GM12878 (cell line): ENCODE measurements at regions not wholly inside any gene's neighbourhood (a gene's known extent, or its start where the extent isn't known, plus 50 kb on each side); places are given as distances from the start of the nearest gene placed in this dataset.

Experiments used
- ATAC-seq: fragments of 200-7000 bp; cut with Tn5 transposase; 3 replicates; pipeline ENCODE4 v1.9.1; 2020; ENCODE audit warnings: mild to moderate bottlenecking, moderate library complexity
- BruUV-seq: library from RNA; stranded (reverse); fragments of 400-500 nt; replicated peaks from 2 replicates; lab custom pipeline; 2021; lab: Mats Ljungman, UMichigan
- CTCF ChIA-PET: fragments of 300-600 bp; sonication (Branson Sonifier 250); formaldehyde crosslinking; extraction: SDS; loops from one replicate; lab custom pipeline; 2021; ENCODE audit warnings: inconsistent platforms; lab: Yijun Ruan, JAX
- POLR2A ChIA-PET: fragments of 350-600 bp; formaldehyde crosslinking; extraction: SDS; loops from one replicate; lab custom pipeline; 2021; ENCODE audit warnings: inconsistent platforms; lab: Charles Lee
- RAD21 ChIA-PET: fragments of 300-600 bp; sonication (Branson Sonifier 250); formaldehyde crosslinking; loops from one replicate; lab custom pipeline; 2023; ENCODE audit warnings: antibody characterized with exemption; ENCODE audit not compliant: unreplicated experiment; lab: Charles Lee
- SMC1A ChIA-PET: fragments of 300-600 bp; sonication (Branson Sonifier 250); formaldehyde crosslinking; loops from one replicate; lab custom pipeline; 2023; ENCODE audit not compliant: unreplicated experiment, uncharacterized antibody; lab: Charles Lee
- DNase-seq: peaks from one replicate; pipeline ENCODE4 v3.0.0-alpha.2; 2011; ENCODE audit warnings: low read depth, low spot score
- FAIRE-seq: peaks from 3 replicates; lab custom pipeline; 2011; peaks lifted over from hg19 to GRCh38; lab: Jason Lieb, UNC
- H2AFZ ChIP-seq: 2 replicates; pipeline ENCODE4 v1.6.0; 2011; ENCODE audit warnings: low read depth, low read length, control low read depth; ENCODE audit not compliant: control insufficient read depth
- H3K27ac ChIP-seq: 2 replicates; pipeline ENCODE4 v1.5.1; 2011; ENCODE audit warnings: control low read depth; ENCODE audit not compliant: control insufficient read depth, insufficient read depth
- H3K27me3 ChIP-seq, 2 experiments: replicated peaks in 1 of 2; 2 replicates each; pipeline versions ENCODE4 v1.6.0 to v1.6.1; 2011; ENCODE audit warnings: low read length in 1 of 2; ENCODE audit not compliant: control insufficient read depth in 2 of 2, insufficient read depth in 2 of 2
- H3K36me3 ChIP-seq, 2 experiments: 2 replicates each; pipeline ENCODE4 v1.5.1; 2011; ENCODE audit warnings: low read length in 1 of 2; ENCODE audit not compliant: control insufficient read depth in 2 of 2, insufficient read depth in 2 of 2
- H3K4me1 ChIP-seq: 2 replicates; pipeline ENCODE4 v1.6.1; 2011; ENCODE audit warnings: mild to moderate bottlenecking, low read length, moderate library complexity, mixed read lengths; ENCODE audit not compliant: control insufficient read depth, insufficient read depth
- H3K4me2 ChIP-seq: 2 replicates; pipeline ENCODE4 v1.6.0; 2011; ENCODE audit warnings: control low read depth; ENCODE audit not compliant: control insufficient read depth, insufficient read depth
- H3K4me3 ChIP-seq: fragments of 200-600 bp; sonication (generic); 2 replicates; pipeline ENCODE4 v1.5.1; 2016
- H3K79me2 ChIP-seq: 2 replicates; pipeline ENCODE4 v1.6.0; 2011; ENCODE audit warnings: low read length; ENCODE audit not compliant: control insufficient read depth, insufficient read depth
- H3K9ac ChIP-seq: 2 replicates; pipeline ENCODE4 v1.8.0; 2011; ENCODE audit warnings: low read length, control low read depth, mixed read lengths; ENCODE audit not compliant: control insufficient read depth, insufficient read depth
- H3K9me3 ChIP-seq: replicated peaks from 3 replicates; pipeline ENCODE4 v1.5.1; 2011; ENCODE audit warnings: mild to moderate bottlenecking, low read length; ENCODE audit not compliant: control insufficient read depth, insufficient read depth
- H4K20me1 ChIP-seq: 2 replicates; pipeline ENCODE4 v1.6.0; 2011; ENCODE audit not compliant: control insufficient read depth, insufficient read depth
- ASH2L ChIP-seq: fragments of 300-600, 200-600 bp; sonication (generic); IDR thresholded peaks from 2 replicates; pipeline ENCODE4 v1.6.1; 2017; ENCODE audit warnings: low read depth, mild to moderate bottlenecking, borderline replicate concordance
- CEBPB ChIP-seq, 2 experiments: fragments of 150-350 bp in 1 of 2; IDR thresholded peaks; 2 replicates each; pipeline ENCODE4 v1.6.1; 2012 to 2014; ENCODE audit warnings: low read depth in 2 of 2, low read length in 2 of 2, borderline replicate concordance in 1 of 2, inconsistent platforms in 1 of 2
- IKZF1 ChIP-seq: fragments of 450-650 bp; conservative IDR thresholded peaks from 2 replicates; pipeline ENCODE4 v1.6.1; 2017; ENCODE audit warnings: antibody characterized with exemption, mild to moderate bottlenecking
- MEF2B ChIP-seq: fragments of 450-650 bp; IDR thresholded peaks from 2 replicates; pipeline ENCODE4 v1.6.1; 2018; ENCODE audit warnings: mild to moderate bottlenecking, moderate library complexity; ENCODE audit not compliant: partially characterized antibody, poor library complexity, severe bottlenecking
- TAF1 ChIP-seq: IDR thresholded peaks from 2 replicates; pipeline ENCODE4 v1.6.1; 2011; ENCODE audit warnings: mild to moderate bottlenecking, low read depth, low read length, borderline replicate concordance
- YY1 ChIP-seq: IDR thresholded peaks from 2 replicates; pipeline ENCODE4 v1.6.1; 2011; ENCODE audit warnings: low read depth, mild to moderate bottlenecking, low read length
- ZBTB4 ChIP-seq: fragments of 450-650 bp; formaldehyde crosslinking; IDR thresholded peaks from 2 replicates; pipeline ENCODE4 v1.4.0; 2022; ENCODE audit warnings: mild to moderate bottlenecking, moderate library complexity
- ZNF592 ChIP-seq: fragments of 450-650 bp; IDR thresholded peaks from 2 replicates; pipeline ENCODE4 v1.6.1; 2017; ENCODE audit warnings: mild to moderate bottlenecking, moderate library complexity
- WGBS: methylation state at CpG from one replicate; pipeline ENCODE4 v1.1.6; 2016; ENCODE audit warnings: low lambda C conversion rate; ENCODE audit not compliant: insufficient replicate concordance, insufficient coverage; ENCODE audit errors: missing lambda C conversion rate; 5-methylcytosine and 5-hydroxymethylcytosine counted together
- in situ Hi-C: fragments of 300-500 bp; cut with MboI; formaldehyde crosslinking; loops from 9 replicates; pipeline ENCODE4 v1.14.3; 2018; ENCODE audit warnings: mixed read lengths
- intact Hi-C: fragments of 100-400 bp; cut with micrococcal nuclease; formaldehyde crosslinking; loops from one replicate; pipeline ENCODE4 v1.14.2; 2022; ENCODE audit not compliant: unreplicated experiment
- TF ChIP-seq, protein P1 (sequence below): fragments of 450-650 bp; IDR thresholded peaks from 2 replicates; pipeline ENCODE4 v1.6.1; 2017; ENCODE audit warnings: mild to moderate bottlenecking, low read depth, inconsistent platforms; ENCODE audit not compliant: poor library complexity, severe bottlenecking
- TF ChIP-seq, protein P2 (sequence below): fragments of 450-650 bp; IDR thresholded peaks from 2 replicates; pipeline ENCODE4 v1.6.1; 2017; ENCODE audit warnings: mild to moderate bottlenecking, moderate library complexity

DNA sequence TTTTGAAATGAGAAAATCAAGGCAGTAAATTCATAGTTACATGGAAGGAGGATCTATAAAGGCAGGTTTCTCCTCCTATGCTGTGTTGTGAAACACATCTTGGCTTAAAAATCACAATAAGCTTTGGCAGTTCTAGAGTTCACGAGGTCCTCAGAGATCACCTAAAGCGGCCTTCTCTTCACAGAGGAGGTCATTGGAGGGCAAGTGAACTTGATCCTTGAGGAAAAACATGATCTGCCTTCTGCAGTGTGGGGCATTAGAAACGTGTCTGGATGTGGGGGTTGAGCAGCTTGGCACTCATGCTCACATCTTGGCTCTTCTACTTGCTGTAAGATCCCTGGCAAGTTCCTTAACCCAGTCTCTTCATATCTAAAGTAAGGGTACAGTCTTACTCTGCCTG is 96.1 kb upstream of the BMPER start:
- Histone ChIP-seq H4K20me1 (no peaks in the 10 kb centered on the region), H3K79me2 (no peaks in the 10 kb centered on the region), H2AFZ (no peak overlapping the region), H3K9me3 (no peaks in the 10 kb centered on the region), H3K4me1 (no peaks in the 10 kb centered on the region), H3K27ac (no peak overlapping the region), H3K4me3 (no peak overlapping the region), H3K27me3 (no peaks in the 10 kb centered on the region), H3K4me2 (no peak overlapping the region), H3K36me3 (no peaks in the 10 kb centered on the region), H3K9ac (no peak overlapping the region)
- in situ Hi-C loops (no loop called here), intact Hi-C loops (no loop called here)
- ATAC-seq (no peak), DNase-seq (no peak), FAIRE-seq (no peak)
- 2% methylated on average over 3 of the region's 3 CpGs for WGBS
- no TSS peak for BruUV-seq
- ChIA-PET SMC1A (interaction anchor here (0.7 kb wide), 1 partner anchor 51 kb away, joined by 3 read pairs; no protein-coding TSS in a partner anchor), POLR2A (no interaction called here), CTCF (no interaction called here), RAD21 (no interaction called here)
- TF ChIP-seq CEBPB (IDR thresholded peaks at IDR 0.05; ENCODE audit: borderline replicate concordance in 1 of 2, low read depth in 2 of 2, low read length in 2 of 2) (no peak), ASH2L (no peak), IKZF1 (no peak), TAF1 (no peak), ZBTB4 (CRISPR knock-in tag) (no peak), YY1 (no peak), MEF2B (no peak), ZNF592 (no peak)
- TF ChIP-seq, protein P1, sequence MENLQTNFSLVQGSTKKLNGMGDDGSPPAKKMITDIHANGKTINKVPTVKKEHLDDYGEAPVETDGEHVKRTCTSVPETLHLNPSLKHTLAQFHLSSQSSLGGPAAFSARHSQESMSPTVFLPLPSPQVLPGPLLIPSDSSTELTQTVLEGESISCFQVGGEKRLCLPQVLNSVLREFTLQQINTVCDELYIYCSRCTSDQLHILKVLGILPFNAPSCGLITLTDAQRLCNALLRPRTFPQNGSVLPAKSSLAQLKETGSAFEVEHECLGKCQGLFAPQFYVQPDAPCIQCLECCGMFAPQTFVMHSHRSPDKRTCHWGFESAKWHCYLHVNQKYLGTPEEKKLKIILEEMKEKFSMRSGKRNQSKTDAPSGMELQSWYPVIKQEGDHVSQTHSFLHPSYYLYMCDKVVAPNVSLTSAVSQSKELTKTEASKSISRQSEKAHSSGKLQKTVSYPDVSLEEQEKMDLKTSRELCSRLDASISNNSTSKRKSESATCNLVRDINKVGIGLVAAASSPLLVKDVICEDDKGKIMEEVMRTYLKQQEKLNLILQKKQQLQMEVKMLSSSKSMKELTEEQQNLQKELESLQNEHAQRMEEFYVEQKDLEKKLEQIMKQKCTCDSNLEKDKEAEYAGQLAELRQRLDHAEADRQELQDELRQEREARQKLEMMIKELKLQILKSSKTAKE = no peak
- TF ChIP-seq, protein P2, sequence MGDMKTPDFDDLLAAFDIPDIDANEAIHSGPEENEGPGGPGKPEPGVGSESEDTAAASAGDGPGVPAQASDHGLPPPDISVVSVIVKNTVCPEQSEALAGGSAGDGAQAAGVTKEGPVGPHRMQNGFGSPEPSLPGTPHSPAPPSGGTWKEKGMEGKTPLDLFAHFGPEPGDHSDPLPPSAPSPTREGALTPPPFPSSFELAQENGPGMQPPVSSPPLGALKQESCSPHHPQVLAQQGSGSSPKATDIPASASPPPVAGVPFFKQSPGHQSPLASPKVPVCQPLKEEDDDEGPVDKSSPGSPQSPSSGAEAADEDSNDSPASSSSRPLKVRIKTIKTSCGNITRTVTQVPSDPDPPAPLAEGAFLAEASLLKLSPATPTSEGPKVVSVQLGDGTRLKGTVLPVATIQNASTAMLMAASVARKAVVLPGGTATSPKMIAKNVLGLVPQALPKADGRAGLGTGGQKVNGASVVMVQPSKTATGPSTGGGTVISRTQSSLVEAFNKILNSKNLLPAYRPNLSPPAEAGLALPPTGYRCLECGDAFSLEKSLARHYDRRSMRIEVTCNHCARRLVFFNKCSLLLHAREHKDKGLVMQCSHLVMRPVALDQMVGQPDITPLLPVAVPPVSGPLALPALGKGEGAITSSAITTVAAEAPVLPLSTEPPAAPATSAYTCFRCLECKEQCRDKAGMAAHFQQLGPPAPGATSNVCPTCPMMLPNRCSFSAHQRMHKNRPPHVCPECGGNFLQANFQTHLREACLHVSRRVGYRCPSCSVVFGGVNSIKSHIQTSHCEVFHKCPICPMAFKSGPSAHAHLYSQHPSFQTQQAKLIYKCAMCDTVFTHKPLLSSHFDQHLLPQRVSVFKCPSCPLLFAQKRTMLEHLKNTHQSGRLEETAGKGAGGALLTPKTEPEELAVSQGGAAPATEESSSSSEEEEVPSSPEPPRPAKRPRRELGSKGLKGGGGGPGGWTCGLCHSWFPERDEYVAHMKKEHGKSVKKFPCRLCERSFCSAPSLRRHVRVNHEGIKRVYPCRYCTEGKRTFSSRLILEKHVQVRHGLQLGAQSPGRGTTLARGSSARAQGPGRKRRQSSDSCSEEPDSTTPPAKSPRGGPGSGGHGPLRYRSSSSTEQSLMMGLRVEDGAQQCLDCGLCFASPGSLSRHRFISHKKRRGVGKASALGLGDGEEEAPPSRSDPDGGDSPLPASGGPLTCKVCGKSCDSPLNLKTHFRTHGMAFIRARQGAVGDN = no peak
